HG03442 (cell line): ENCODE measurements at regions not wholly inside any gene's neighbourhood (a gene's known extent, or its start where the extent isn't known, plus 50 kb on each side); places are given as distances from the start of the nearest gene placed in this dataset.

Source experiments
- ATAC-seq: cut with Tn5 transposase; IDR thresholded peaks from one replicate; pipeline ENCODE4 v1.9.1; 2021; ENCODE audit warnings: mild to moderate bottlenecking, moderate library complexity; ENCODE audit not compliant: unreplicated experiment

- ATAC-seq: no peak
These were observed 1588.5 kb downstream of the BRINP3 start for GRCh38 chr1:188889166-188889565.

- ATAC-seq: no peak
These were observed 1585.7 kb downstream of the BRINP3 start for GRCh38 chr1:188891958-188892357.

DNA sequence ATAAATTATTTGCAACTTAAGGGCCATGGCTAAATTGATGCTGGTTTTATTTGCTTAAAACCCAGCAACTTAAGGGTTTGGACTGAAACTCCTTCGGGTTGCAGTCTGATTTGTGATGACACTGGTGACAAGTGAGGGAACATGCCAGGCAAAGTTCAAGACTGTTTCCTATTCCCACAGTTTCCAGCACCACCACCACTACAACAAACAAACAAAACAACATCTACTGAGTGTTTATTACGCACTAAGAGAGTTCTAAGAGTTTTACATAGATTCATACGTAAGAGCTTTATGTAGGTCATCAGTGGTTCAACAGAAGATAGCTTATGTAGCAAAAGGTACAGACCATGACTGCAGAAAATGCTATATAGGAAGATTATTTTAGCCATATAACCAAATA is 1582.1 kb downstream of the BRINP3 start:
- no peak for ATAC-seq

GRCh38 chr1:188903241-188903640 is 1574.4 kb downstream of the BRINP3 start:
- no peak for ATAC-seq

GRCh38 chr1:188904201-188904600 is 1573.5 kb downstream of the BRINP3 start:
- ATAC-seq: no peak

DNA sequence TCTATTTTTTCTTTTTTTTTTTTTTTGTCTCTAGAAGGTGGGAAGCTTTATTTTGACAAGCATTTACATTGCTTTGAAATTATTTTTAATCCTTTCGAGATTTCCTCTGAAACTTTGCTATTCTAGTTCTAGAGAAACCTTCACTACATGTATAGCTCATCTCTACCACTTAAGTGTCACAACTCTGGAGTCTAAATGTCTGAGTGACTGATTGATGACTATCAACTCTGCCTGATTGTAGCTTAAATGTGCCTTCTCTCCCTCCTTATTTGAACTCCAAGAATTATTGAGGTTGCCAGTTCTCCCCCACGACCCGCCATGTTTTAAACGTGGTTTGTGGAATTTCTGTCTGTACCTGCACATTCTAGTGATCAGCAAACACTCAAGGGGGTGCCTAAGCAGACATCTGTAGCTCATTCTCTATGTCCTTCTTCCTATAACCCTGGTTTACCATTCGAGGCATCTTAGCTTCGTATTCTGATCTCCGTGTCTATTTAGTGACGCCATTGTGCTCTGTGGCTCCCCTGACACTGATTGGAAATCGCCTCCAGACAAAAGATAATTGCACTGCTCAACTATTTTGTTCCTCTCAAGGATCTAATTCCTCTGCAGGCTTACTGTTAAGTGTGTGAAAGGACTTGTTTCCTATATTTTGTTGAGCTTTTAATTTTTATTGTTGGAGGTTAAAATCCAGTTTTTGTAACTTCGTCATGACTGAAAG is 1570.6 kb downstream of the BRINP3 start:
- no peak for ATAC-seq

- ATAC-seq: no peak
These were observed 1547.3 kb downstream of the BRINP3 start for GRCh38 chr1:188930382-188930781.

GRCh38 chr1:188931506-188931905 is 1546.2 kb downstream of the BRINP3 start:
- ATAC-seq: no peak

DNA sequence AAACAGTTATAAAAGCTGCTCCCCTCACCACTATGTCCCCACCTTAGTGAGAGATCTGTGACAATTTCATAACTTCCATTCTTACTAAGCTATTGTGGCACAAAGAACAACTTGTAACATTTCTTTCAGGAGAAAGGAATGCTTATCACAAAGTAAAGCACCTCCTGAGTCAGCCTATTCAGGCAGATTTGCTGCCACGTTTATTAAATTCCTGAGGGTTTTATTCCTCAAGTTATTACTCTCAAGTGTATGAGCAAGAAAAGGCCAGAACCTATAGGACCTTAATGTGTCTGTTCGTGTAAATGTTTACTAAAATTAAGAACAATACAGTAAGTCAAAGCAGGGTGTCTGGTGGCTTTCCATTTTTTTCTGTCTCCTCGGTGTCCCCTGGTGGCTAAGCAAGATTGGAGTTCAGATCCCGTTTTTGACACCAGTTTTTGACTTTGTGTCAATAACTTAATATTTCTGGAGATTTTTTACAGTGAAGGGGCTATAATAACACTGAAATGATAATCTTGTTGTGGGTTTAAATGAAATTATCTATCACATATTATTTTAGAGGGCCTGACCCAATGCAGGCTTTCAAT is 1539.6 kb downstream of the BRINP3 start:
- no peak for ATAC-seq

GRCh38 chr1:188941986-188942385 is 1535.7 kb downstream of the BRINP3 start:
- no peak for ATAC-seq

DNA sequence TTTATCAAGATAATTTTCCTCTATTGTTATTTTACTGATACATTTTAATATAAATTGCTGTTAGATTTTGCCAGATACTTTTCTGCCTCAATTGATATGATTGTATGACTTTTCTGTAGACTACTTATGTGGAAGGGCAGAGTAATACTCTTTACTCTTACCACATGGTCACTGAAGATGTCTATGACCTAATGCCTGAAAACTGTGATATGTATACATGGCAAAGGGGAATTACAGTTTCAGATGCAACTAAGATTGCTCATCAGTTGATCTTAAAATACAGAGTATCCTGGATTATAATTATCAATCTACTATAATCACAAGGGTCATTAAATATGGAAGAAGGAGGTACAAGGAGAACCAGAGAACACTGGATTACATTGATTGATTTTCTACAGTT is 1528.0 kb downstream of the BRINP3 start:
- ATAC-seq: no peak

- no peak for ATAC-seq
These were observed 1519.1 kb downstream of the BRINP3 start for GRCh38 chr1:188958461-188959115.

DNA sequence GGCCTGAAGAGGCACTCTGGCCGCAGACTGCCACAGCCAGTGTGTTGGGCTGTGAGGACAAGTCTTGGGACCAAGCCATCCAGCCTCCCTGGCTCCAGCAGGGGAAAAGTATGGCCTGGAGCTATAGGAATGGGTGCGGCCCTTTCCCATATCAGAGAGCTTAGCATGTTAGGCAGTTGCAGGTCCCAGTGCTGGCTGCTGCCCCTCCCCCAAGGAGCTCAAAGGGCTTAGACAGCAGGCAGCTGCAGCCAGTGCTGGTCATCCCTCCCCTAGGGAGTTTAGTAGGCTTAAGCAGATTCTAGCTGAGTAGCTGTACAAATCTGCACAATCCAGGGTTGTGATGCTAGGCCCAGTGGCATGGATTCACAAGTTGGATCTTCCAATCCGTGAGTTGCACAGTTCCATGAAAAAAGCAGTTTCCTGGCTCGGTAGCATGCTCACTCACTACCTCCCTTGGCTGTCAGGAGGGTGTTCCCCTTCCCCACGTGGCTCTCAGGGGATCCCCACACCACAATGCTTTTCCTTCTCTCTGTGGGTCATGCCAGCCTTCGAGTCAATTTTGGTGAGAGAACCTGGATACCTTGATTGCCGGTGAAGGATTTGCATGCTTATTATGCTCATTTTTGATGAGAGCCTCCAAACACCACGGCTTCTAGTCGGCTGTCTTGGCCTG is 1490.8 kb downstream of the BRINP3 start:
- no peak for ATAC-seq

DNA sequence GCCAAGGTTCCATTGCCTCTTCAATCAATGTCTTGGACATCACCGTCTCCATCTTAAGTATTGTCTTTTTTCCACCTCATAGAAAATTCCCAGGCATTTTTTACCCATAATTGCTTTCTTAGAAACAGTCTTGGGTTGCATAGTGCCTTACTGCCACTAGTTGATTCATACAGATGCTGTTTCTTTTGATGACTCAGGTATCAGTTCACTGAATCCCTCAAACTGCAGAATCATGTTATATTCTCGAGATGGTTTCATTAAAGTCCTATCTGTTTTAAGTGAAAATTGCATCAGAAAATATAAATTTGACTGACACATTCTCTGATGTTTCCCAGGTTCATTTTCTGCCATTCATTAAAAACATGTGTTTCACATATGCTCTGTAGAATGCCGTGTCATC is 1489.1 kb downstream of the BRINP3 start:
- no peak for ATAC-seq

GRCh38 chr1:188991221-188991930 is 1486.3 kb downstream of the BRINP3 start:
- ATAC-seq: no peak

DNA sequence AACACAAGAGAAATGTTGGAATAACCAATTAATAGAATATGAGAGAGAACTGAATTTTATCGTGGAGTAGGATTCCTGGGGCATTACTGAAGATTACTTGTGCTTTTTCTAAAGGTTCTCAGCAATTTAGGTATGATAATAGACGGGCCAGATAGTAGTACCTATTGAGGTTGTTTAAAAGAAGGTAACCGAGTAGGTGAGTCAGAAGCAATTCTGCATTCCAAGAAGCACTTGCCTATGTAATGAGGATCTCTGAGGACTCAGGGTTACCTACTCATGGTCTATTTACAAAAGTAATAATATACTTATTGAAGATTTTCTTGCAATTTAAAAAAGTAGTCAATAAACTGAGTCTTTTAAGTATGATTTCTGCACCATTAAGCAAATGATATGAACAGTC is 1469.8 kb downstream of the BRINP3 start:
- no peak for ATAC-seq

DNA sequence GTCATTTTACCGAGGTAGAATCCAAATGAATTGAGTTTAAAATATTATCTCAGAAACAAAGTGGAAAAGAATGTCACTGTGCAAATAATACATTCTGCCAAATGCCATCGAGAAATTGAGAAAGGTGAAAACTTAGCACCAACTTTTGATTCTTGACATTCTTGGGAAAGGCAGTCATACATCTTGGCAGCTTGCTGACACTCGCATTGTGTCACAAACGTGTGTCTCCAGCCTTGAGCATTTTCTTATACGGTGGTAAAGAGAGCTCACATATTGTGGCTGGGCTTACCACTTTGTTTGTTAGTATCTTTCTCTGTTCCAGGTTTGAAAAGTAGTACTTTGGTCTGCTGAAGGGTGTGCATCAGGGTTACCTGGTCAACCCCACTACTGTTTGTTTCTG is 1456.1 kb downstream of the BRINP3 start:
- ATAC-seq: no peak

GRCh38 chr1:189022015-189022414 is 1455.6 kb downstream of the BRINP3 start:
- ATAC-seq: no peak

DNA sequence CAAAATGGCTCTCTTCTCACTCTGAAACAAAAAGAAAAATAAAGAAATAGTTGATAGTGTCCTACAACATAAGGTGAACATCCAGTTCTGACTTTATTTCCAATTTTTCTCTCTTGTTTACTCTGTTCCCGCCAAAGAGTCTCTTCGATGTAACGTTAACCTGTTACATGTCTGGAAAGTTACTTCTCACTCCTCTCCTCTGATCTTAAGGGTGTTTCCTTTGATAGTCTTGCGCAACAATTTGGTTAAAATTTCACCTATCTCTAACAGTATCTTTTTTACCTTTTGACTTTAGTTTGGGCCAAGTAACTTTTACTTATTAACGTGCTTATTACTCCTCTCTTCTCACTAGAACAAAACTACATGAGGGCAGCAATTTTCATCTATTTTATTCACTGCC is 1450.2 kb downstream of the BRINP3 start:
- no peak for ATAC-seq

GRCh38 chr1:189033169-189033568 is 1444.5 kb downstream of the BRINP3 start:
- ATAC-seq: no peak

- no peak for ATAC-seq
These were observed 1441.0 kb downstream of the BRINP3 start for GRCh38 chr1:189036628-189037027.
